A549 (cell line): ENCODE measurements at regions not wholly inside any gene's neighbourhood (a gene's known extent, or its start where the extent isn't known, plus 50 kb on each side); places are given as distances from the start of the nearest gene placed in this dataset.
"Not testable (repeated sequence)": the region's sequence is repeated elsewhere in the genome, so short reads cannot be mapped to it uniquely, and the experiment has no call there.

ENCODE experiments used
- ATAC-seq, 2 experiments: fragments of 200-7000 bp in 1 of 2; fragments of >200 bp in 1 of 2; cut with Nextera tagmentation in 1 of 2; cut with Tn5 transposase in 1 of 2; 3 replicates each; pipeline versions ENCODE4 v1.8.0 to v1.9.1; 2018 to 2020; ENCODE audit warnings: mild to moderate bottlenecking in 1 of 2, moderate library complexity in 1 of 2
- CTCF ChIA-PET: fragments of 300-600 bp; sonication (Branson Sonifier 250); formaldehyde crosslinking; extraction: SDS; loops from one replicate; lab custom pipeline; 2021; ENCODE audit warnings: antibody characterized with exemption, inconsistent platforms; lab: Yijun Ruan, JAX
- POLR2A ChIA-PET: fragments of 350-600 bp; formaldehyde crosslinking; extraction: SDS; loops from one replicate; lab custom pipeline; 2021; ENCODE audit warnings: antibody characterized with exemption, inconsistent platforms; lab: Yijun Ruan, JAX
- DNase-seq, 2 experiments: peaks; one replicate each; pipeline versions ENCODE4 v3.0.0 to v3.0.0-alpha.2; 2011 to 2016; ENCODE audit warnings: low read depth in 1 of 2, low spot score in 1 of 2
- FAIRE-seq: peaks from 2 replicates; lab custom pipeline; 2011; peaks lifted over from hg19 to GRCh38; lab: Jason Lieb, UNC
- H3K27ac ChIP-seq, 2 experiments: fragments of >200 bp; sonication (Bioruptor Twin); formaldehyde crosslinking; 3 replicates each; pipeline ENCODE4 v1.5.1; 2016 to 2017
- H3K4me1 ChIP-seq: fragments of >200 bp; sonication (Bioruptor Twin); formaldehyde crosslinking; 3 replicates; pipeline ENCODE4 v1.6.1; 2016
- H3K4me2 ChIP-seq: fragments of >200 bp; sonication (Bioruptor Twin); formaldehyde crosslinking; 3 replicates; pipeline ENCODE4 v1.6.1; 2016
- H3K4me3 ChIP-seq: fragments of >200 bp; sonication (Bioruptor Twin); formaldehyde crosslinking; 3 replicates; pipeline ENCODE4 v1.5.1; 2016
- H3K9me3 ChIP-seq: fragments of >200 bp; sonication (Bioruptor Twin); formaldehyde crosslinking; 3 replicates; pipeline ENCODE4 v1.6.1; 2016
- ATOH8 ChIP-seq: fragments of 250-450 bp; sonication (Bioruptor Pico); IDR thresholded peaks from 2 replicates; pipeline ENCODE4 v1.5.0; 2020; ENCODE audit warnings: low read depth, mild to moderate bottlenecking, moderate library complexity
- BCL3 ChIP-seq: fragments of >200 bp; sonication (Bioruptor Twin); formaldehyde crosslinking; IDR thresholded peaks from 3 replicates; pipeline ENCODE4 v1.6.1; 2016
- CEBPB ChIP-seq, 2 experiments: fragments of >200 bp in 1 of 2; sonication (Bioruptor Twin) in 1 of 2; formaldehyde crosslinking in 1 of 2; IDR thresholded peaks; 2 replicates each; pipeline ENCODE4 v1.6.1; 2012 to 2016
- EHF ChIP-seq: fragments of 250-450 bp; sonication (Bioruptor Pico); IDR thresholded peaks from 2 replicates; pipeline ENCODE4 v1.5.0; 2020; ENCODE audit warnings: mild to moderate bottlenecking
- ELK1 ChIP-seq: fragments of 150-350 bp; IDR thresholded peaks from 2 replicates; pipeline ENCODE4 v1.6.1; 2014; ENCODE audit warnings: low read depth, mild to moderate bottlenecking, low read length
- ESRRA ChIP-seq: fragments of 150-350 bp; IDR thresholded peaks from 2 replicates; pipeline ENCODE4 v1.6.1; 2014; ENCODE audit warnings: mild to moderate bottlenecking, low read length, borderline replicate concordance
- FOXS1 ChIP-seq: fragments of 250-450 bp; sonication (Bioruptor Pico); IDR thresholded peaks from 2 replicates; pipeline ENCODE4 v1.5.0; 2020; ENCODE audit warnings: mild to moderate bottlenecking, moderate library complexity
- HES2 ChIP-seq: fragments of >200 bp; sonication (Bioruptor Twin); formaldehyde crosslinking; IDR thresholded peaks from 2 replicates; pipeline ENCODE4 v1.6.1; 2016
- KDM1A ChIP-seq: fragments of 200-600 bp; sonication (generic); IDR thresholded peaks from 2 replicates; pipeline ENCODE4 v1.6.1; 2016; ENCODE audit warnings: low read depth, mild to moderate bottlenecking
- KDM5A ChIP-seq: fragments of 200-600 bp; sonication (generic); IDR thresholded peaks from 2 replicates; pipeline ENCODE4 v1.6.1; 2016; ENCODE audit warnings: antibody characterized with exemption, mild to moderate bottlenecking
- MAFK ChIP-seq: fragments of 450-650 bp; IDR thresholded peaks from 2 replicates; pipeline ENCODE4 v1.6.1; 2014; ENCODE audit not compliant: partially characterized antibody
- MAX ChIP-seq: IDR thresholded peaks from 2 replicates; pipeline ENCODE4 v1.6.1; 2012
- NPAS2 ChIP-seq: fragments of 250-450 bp; sonication (Bioruptor Pico); IDR thresholded peaks from 2 replicates; pipeline ENCODE4 v1.8.0; 2022; ENCODE audit warnings: mild to moderate bottlenecking, moderate library complexity, borderline replicate concordance
- PBX3 ChIP-seq: IDR thresholded peaks from 2 replicates; pipeline ENCODE4 v1.6.1; 2012
- POLR2AphosphoS2 ChIP-seq: conservative IDR thresholded peaks from 2 replicates; pipeline ENCODE4 v1.6.1; 2012; ENCODE audit warnings: low read length, improper control_type of control experiment, inconsistent platforms
- TFCP2L1 ChIP-seq: fragments of 250-450 bp; sonication (Bioruptor Pico); IDR thresholded peaks from 2 replicates; pipeline ENCODE4 v1.5.0; 2021; ENCODE audit warnings: mild to moderate bottlenecking
- ZC3H11A ChIP-seq: fragments of 450-650 bp; IDR thresholded peaks from 2 replicates; pipeline ENCODE4 v1.6.1; 2014; ENCODE audit warnings: antibody characterized with exemption, mild to moderate bottlenecking
- ZSCAN20 ChIP-seq: fragments of 250-450 bp; sonication (Bioruptor Pico); IDR thresholded peaks from 2 replicates; pipeline ENCODE4 v1.8.0; 2022; ENCODE audit warnings: mild to moderate bottlenecking, moderate library complexity
- WGBS: methylation state at CpG from one replicate; pipeline ENCODE4 v1.1.6; 2017; ENCODE audit errors: missing lambda C conversion rate; 5-methylcytosine and 5-hydroxymethylcytosine counted together

GRCh38 chr5:127196042-127196441 lies 94.6 kb upstream of the MEGF10 start:
- Histone ChIP-seq H3K27ac (no peak overlapping the region), H3K9me3 (no peaks in the 10 kb centered on the region), H3K4me3 (no peak overlapping the region), H3K4me1 (no peaks in the 10 kb centered on the region), H3K4me2 (no peak overlapping the region)
- ChIA-PET CTCF (no interaction called here), POLR2A (no interaction called here)
- DNase-seq (no peak), ATAC-seq (no peak), FAIRE-seq (peak; percentile 18)
- TF ChIP-seq ZSCAN20 (no peak), BCL3 (no peak), EHF (CRISPR knock-in tag) (no peak), CEBPB (IDR thresholded peaks at IDR 0.05) (no peak), ESRRA (no peak), ZC3H11A (no peak), MAX (no peak), POLR2AphosphoS2 (no peak), HES2 (no peak), PBX3 (no peak), NPAS2 (no peak), TFCP2L1 (CRISPR knock-in tag) (no peak), KDM1A (no peak), KDM5A (no peak), FOXS1 (CRISPR knock-in tag) (no peak), ATOH8 (CRISPR knock-in tag) (no peak), ELK1 (no peak)
- WGBS = 52% methylated on average over 1 of the region's 1 CpG

- H3K27ac ChIP-seq, CTCF ChIA-PET, H3K9me3 ChIP-seq, POLR2A ChIA-PET, H3K4me1 ChIP-seq, FAIRE-seq, H3K4me3 ChIP-seq: not testable (repeated sequence)
- H3K4me2 ChIP-seq = peak overlapping the region; percentile 27; the same call in 1 of the 3 replicates
- WGBS = 14% methylated on average over 4 of the region's 4 CpGs
- DNase-seq (peak in 1 of 2 experiments; percentile 18), ATAC-seq (peak in 1 of 2 experiments; percentile 76; a peak in 3 of 6 replicates)
- TF ChIP-seq MAFK (peak; percentile 33), CEBPB (IDR thresholded peaks at IDR 0.05) (0 out of 4 replicates have a peak, but pooled peaks of 1 of the 2 experiments have one; percentile 15)
Observed at GRCh38 chr5:127197402-127198167, 93.0 kb upstream of the MEGF10 start.

GRCh38 chr5:127202738-127203137 lies 87.9 kb upstream of the MEGF10 start:
- H3K4me1 ChIP-seq = peaks cover 23% of the 10 kb centered on the region; the same call in 2 of the 3 replicates
- POLR2A ChIA-PET, H3K4me3 ChIP-seq, H3K4me2 ChIP-seq, H3K9me3 ChIP-seq, H3K27ac ChIP-seq, ATAC-seq, FAIRE-seq, CTCF ChIA-PET, DNase-seq: not testable (repeated sequence)
- 71% methylated on average over 4 of the region's 4 CpGs for WGBS
